H9 (cell line): ENCODE measurements at regions not wholly inside any gene's neighbourhood (a gene's known extent, or its start where the extent isn't known, plus 50 kb on each side); places are given as distances from the start of the nearest gene placed in this dataset.

Source experiments
- DNase-seq: peaks from one replicate; pipeline ENCODE4 v3.0.0-alpha.2; 2017
- H2AFZ ChIP-seq: one replicate; pipeline ENCODE4 v1.6.1; 2013; ENCODE audit warnings: mild to moderate bottlenecking, low read length, control low read depth, moderate library complexity
- H2AK5ac ChIP-seq: 2 replicates; pipeline ENCODE4 v1.6.1; 2013; ENCODE audit warnings: low read length, control low read depth, mixed read lengths; ENCODE audit not compliant: insufficient read length
- H2BK120ac ChIP-seq: one replicate; pipeline ENCODE4 v1.6.1; 2013; ENCODE audit warnings: low read depth, mild to moderate bottlenecking, low read length, control low read depth, inconsistent platforms; ENCODE audit not compliant: poor library complexity, severe bottlenecking
- H2BK12ac ChIP-seq: 2 replicates; pipeline ENCODE4 v1.6.1; 2013; ENCODE audit warnings: low read length, control low read depth, mixed read lengths, low read depth; ENCODE audit not compliant: insufficient read length
- H2BK15ac ChIP-seq: 2 replicates; pipeline ENCODE4 v1.6.1; 2013; ENCODE audit warnings: low read depth, low read length, control low read depth
- H2BK20ac ChIP-seq: one replicate; pipeline ENCODE4 v1.6.1; 2013; ENCODE audit warnings: low read depth, mild to moderate bottlenecking, low read length, control low read depth, inconsistent platforms; ENCODE audit not compliant: poor library complexity, severe bottlenecking
- H2BK5ac ChIP-seq: 2 replicates; pipeline ENCODE4 v1.6.1; 2013; ENCODE audit warnings: low read length, control low read depth, mixed read lengths; ENCODE audit not compliant: insufficient read length
- H3K14ac ChIP-seq: 2 replicates; pipeline ENCODE4 v1.6.1; 2013; ENCODE audit warnings: low read length, control low read depth; ENCODE audit not compliant: insufficient read depth
- H3K18ac ChIP-seq: 2 replicates; pipeline ENCODE4 v1.6.1; 2013; ENCODE audit warnings: low read depth, mild to moderate bottlenecking, mixed read lengths, low read length, control low read depth; ENCODE audit not compliant: insufficient read length
- H3K23ac ChIP-seq: 2 replicates; pipeline ENCODE4 v1.6.1; 2013; ENCODE audit warnings: low read length, control low read depth, mixed read lengths, low read depth; ENCODE audit not compliant: insufficient read length
- H3K23me2 ChIP-seq: 2 replicates; pipeline ENCODE4 v1.6.1; 2013; ENCODE audit warnings: low read depth, mild to moderate bottlenecking, mixed read lengths, low read length, control low read depth; ENCODE audit not compliant: insufficient read length, poor library complexity, severe bottlenecking
- H3K27ac ChIP-seq: 2 replicates; pipeline ENCODE4 v1.5.1; 2013; ENCODE audit warnings: low read length, control low read depth, mixed read lengths, low read depth; ENCODE audit not compliant: insufficient read length
- H3K27me3 ChIP-seq: 2 replicates; pipeline ENCODE4 v1.6.1; 2013; ENCODE audit warnings: low read length, control low read depth, inconsistent platforms; ENCODE audit not compliant: insufficient read depth
- H3K4ac ChIP-seq: 2 replicates; pipeline ENCODE4 v1.6.1; 2013; ENCODE audit warnings: low read depth, mild to moderate bottlenecking, control low read depth, inconsistent platforms, low read length, moderate library complexity
- H3K4me1 ChIP-seq: 2 replicates; pipeline ENCODE4 v1.6.1; 2013; ENCODE audit warnings: low read length, control low read depth, inconsistent platforms; ENCODE audit not compliant: insufficient read depth
- H3K4me2 ChIP-seq: 2 replicates; pipeline ENCODE4 v1.6.1; 2013; ENCODE audit warnings: low read length, control low read depth, mixed read lengths; ENCODE audit not compliant: insufficient read length, insufficient read depth
- H3K56ac ChIP-seq: 2 replicates; pipeline ENCODE4 v1.6.1; 2013; ENCODE audit warnings: low read depth, mild to moderate bottlenecking, mixed read lengths, low read length, control low read depth; ENCODE audit not compliant: insufficient read length
- H3K79me1 ChIP-seq: 2 replicates; pipeline ENCODE4 v1.6.1; 2013; ENCODE audit warnings: low read depth, mild to moderate bottlenecking, moderate library complexity, low read length, control low read depth, inconsistent platforms; ENCODE audit not compliant: insufficient read depth, poor library complexity, severe bottlenecking
- H3K79me2 ChIP-seq: 2 replicates; pipeline ENCODE4 v1.6.1; 2013; ENCODE audit warnings: low read length, control low read depth, inconsistent platforms; ENCODE audit not compliant: insufficient read depth
- H3K9ac ChIP-seq: 2 replicates; pipeline ENCODE4 v1.6.1; 2013; ENCODE audit warnings: low read length, control low read depth, mixed read lengths; ENCODE audit not compliant: insufficient read length; ENCODE audit errors: extremely low read depth
- H3K9me3 ChIP-seq: one replicate; pipeline ENCODE4 v1.6.1; 2013; ENCODE audit warnings: low read depth, low read length, inconsistent platforms; ENCODE audit not compliant: control insufficient read depth
- H3T11ph ChIP-seq: one replicate; pipeline ENCODE4 v1.6.1; 2013; ENCODE audit warnings: mild to moderate bottlenecking, low read length, control low read depth, inconsistent platforms
- H4K20me1 ChIP-seq: one replicate; pipeline ENCODE4 v1.6.1; 2013; ENCODE audit not compliant: control insufficient read depth, insufficient read length, insufficient read depth
- H4K5ac ChIP-seq: 2 replicates; pipeline ENCODE4 v1.6.1; 2013; ENCODE audit warnings: low read depth, mild to moderate bottlenecking, mixed read lengths, low read length, control low read depth; ENCODE audit not compliant: insufficient read length
- H4K8ac ChIP-seq: replicated peaks from 2 replicates; pipeline ENCODE4 v1.6.1; 2013; ENCODE audit warnings: low read length, control low read depth, mixed read lengths, low read depth; ENCODE audit not compliant: insufficient read length
- H4K91ac ChIP-seq: 2 replicates; pipeline ENCODE4 v1.6.1; 2013; ENCODE audit warnings: low read depth, mild to moderate bottlenecking, moderate library complexity, mixed read lengths, low read length, control low read depth; ENCODE audit not compliant: insufficient read length
- H3K27ac Mint-ChIP-seq, 3 experiments: 2 replicates in 2 of 3; 3 replicates in 1 of 3; pipeline ENCODE4 v1.8.0; 2020 to 2021; ENCODE audit warnings: mixed read lengths in 3 of 3, mild to moderate bottlenecking in 1 of 3, moderate library complexity in 1 of 3
- H3K27me3 Mint-ChIP-seq: 2 replicates; pipeline ENCODE4 v1.8.0; 2021; ENCODE audit warnings: low read depth, mild to moderate bottlenecking, moderate library complexity, mixed read lengths
- H3K36me3 Mint-ChIP-seq, 3 experiments: 2 replicates in 2 of 3; 3 replicates in 1 of 3; pipeline ENCODE4 v1.8.0; 2020 to 2021; ENCODE audit warnings: low read depth in 3 of 3, mixed read lengths in 3 of 3; ENCODE audit not compliant: insufficient read depth in 1 of 3
- H3K4me1 Mint-ChIP-seq, 2 experiments: 2 replicates each; pipeline ENCODE4 v1.8.0; 2020; ENCODE audit warnings: mixed read lengths in 2 of 2
- H3K4me3 Mint-ChIP-seq, 2 experiments: 2 replicates in 1 of 2; 3 replicates in 1 of 2; pipeline ENCODE4 v1.8.0; 2020 to 2021; ENCODE audit warnings: mild to moderate bottlenecking in 2 of 2, mixed read lengths in 2 of 2, moderate library complexity in 1 of 2
- H3K9me3 Mint-ChIP-seq, 2 experiments: 2 replicates in 1 of 2; 3 replicates in 1 of 2; pipeline ENCODE4 v1.8.0; 2020; ENCODE audit warnings: mild to moderate bottlenecking in 2 of 2, mixed read lengths in 2 of 2, moderate library complexity in 1 of 2
- CTCF ChIP-seq: fragments of 200-600 bp; sonication (generic); conservative IDR thresholded peaks from 3 replicates; pipeline ENCODE4 v1.8.0; 2021; ENCODE audit warnings: antibody characterized with exemption, mild to moderate bottlenecking
- WGBS: extraction: QIAGEN DNeasy Blood & Tissue Kit; methylation state at CpG from one replicate; pipeline ENCODE4 v1.1.7; 2013; ENCODE audit warnings: missing lambda C conversion rate, low lambda C conversion rate, mixed read lengths; ENCODE audit not compliant: insufficient read length; ENCODE audit errors: extremely low coverage; 5-methylcytosine and 5-hydroxymethylcytosine counted together

GRCh38 chr13:112256716-112257494 is 119.2 kb upstream of the SPACA7 start:
- Mint-ChIP-seq H3K4me1 (peaks cover 3 to 12% of the 10 kb centered on the region in 2 experiments; a peak in 3 of 4 replicates), H3K4me3 (no peak overlapping the region), H3K27ac (no peak overlapping the region; a peak in 1 of 7 replicates), H3K27me3 (peaks cover 50% of the 10 kb centered on the region), H3K9me3 (no peaks in the 10 kb centered on the region), H3K36me3 (no peaks in the 10 kb centered on the region)
- Histone ChIP-seq H4K91ac (no peak overlapping the region), H3K14ac (no peak overlapping the region), H3K27me3 (no peaks in the 10 kb centered on the region; the same call in 1 of the 2 replicates), H2BK20ac (no peak overlapping the region), H3K79me2 (no peaks in the 10 kb centered on the region), H4K20me1 (no peaks in the 10 kb centered on the region), H3K23me2 (no peaks in the 10 kb centered on the region), H3K4me2 (no peak overlapping the region), H2BK120ac (no peak overlapping the region), H3K27ac (no peak overlapping the region), H3T11ph (no peak overlapping the region), H2BK15ac (no peak overlapping the region), H3K18ac (no peak overlapping the region), H3K9me3 (no peaks in the 10 kb centered on the region), H3K23ac (no peak overlapping the region), H4K8ac (no peak overlapping the region), H3K4me1 (no peaks in the 10 kb centered on the region), H3K56ac (no peak overlapping the region), H3K79me1 (no peaks in the 10 kb centered on the region), H2BK12ac (no peak overlapping the region), H3K9ac (no peak overlapping the region), H4K5ac (no peak overlapping the region), H3K4ac (no peak overlapping the region), H2AFZ (no peak overlapping the region), H2BK5ac (no peak overlapping the region), H2AK5ac (no peak overlapping the region)
- no peak for TF ChIP-seq CTCF
- DNase-seq: no peak
- no CpG with 5 or more reads among the region's 12 CpGs for WGBS
